Panc1 (cell line): ENCODE measurements at regions not wholly inside any gene's neighbourhood (a gene's known extent, or its start where the extent isn't known, plus 50 kb on each side); places are given as distances from the start of the nearest gene placed in this dataset.

ENCODE experiments used
- SIN3A ChIP-seq: IDR thresholded peaks from 2 replicates; pipeline ENCODE4 v1.6.1; 2012; ENCODE audit warnings: low read depth, mild to moderate bottlenecking, low read length, moderate library complexity, borderline replicate concordance; ENCODE audit not compliant: insufficient read depth
- TF ChIP-seq, protein P1 (sequence below): fragments of 450-650 bp; IDR thresholded peaks from 2 replicates; pipeline ENCODE4 v1.5.1; 2017; ENCODE audit warnings: mild to moderate bottlenecking

DNA sequence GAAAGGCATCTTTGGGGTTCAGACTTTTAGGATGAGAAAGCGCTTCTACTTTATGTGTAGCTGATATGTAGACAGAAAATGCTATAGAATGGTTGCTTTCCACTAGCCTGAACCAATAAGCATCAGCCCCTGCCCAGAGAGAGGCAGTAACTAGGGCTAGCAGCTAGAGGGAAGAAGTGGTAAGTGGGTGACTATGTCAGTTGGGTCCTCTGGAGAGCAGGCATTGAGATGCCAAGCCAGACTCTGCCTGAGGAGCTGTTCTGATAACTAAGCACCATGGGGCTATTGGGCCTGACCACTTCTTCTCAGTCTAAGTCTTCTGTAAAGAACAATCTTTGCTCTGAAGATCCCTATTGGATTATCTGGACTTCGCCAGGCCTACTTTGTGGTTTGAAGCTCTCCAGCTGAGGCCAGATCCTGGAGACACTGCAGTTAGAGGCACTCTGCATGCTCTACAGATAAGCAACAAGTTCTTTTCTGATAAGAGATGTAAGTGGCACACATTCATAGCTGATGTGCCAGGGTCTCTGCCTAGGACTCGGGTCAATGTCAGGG is 146.1 kb downstream of the RBM46 start:
- TF ChIP-seq, protein P1, sequence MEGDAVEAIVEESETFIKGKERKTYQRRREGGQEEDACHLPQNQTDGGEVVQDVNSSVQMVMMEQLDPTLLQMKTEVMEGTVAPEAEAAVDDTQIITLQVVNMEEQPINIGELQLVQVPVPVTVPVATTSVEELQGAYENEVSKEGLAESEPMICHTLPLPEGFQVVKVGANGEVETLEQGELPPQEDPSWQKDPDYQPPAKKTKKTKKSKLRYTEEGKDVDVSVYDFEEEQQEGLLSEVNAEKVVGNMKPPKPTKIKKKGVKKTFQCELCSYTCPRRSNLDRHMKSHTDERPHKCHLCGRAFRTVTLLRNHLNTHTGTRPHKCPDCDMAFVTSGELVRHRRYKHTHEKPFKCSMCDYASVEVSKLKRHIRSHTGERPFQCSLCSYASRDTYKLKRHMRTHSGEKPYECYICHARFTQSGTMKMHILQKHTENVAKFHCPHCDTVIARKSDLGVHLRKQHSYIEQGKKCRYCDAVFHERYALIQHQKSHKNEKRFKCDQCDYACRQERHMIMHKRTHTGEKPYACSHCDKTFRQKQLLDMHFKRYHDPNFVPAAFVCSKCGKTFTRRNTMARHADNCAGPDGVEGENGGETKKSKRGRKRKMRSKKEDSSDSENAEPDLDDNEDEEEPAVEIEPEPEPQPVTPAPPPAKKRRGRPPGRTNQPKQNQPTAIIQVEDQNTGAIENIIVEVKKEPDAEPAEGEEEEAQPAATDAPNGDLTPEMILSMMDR, result no peak
- no peak for TF ChIP-seq SIN3A
